Peyer's patch (tissue), 4 donors: ENCODE measurements at regions not wholly inside any gene's neighbourhood (a gene's known extent, or its start where the extent isn't known, plus 50 kb on each side); places are given as distances from the start of the nearest gene placed in this dataset.

Experiments
- CTCF ChIP-seq, 6 experiments: fragments of 450-650 bp in 4 of 6; fragments of 200-600 bp in 2 of 6; sonication (generic) in 1 of 6; IDR thresholded peaks; one replicate each; pipeline ENCODE4 v1.5.1; 2017 to 2019; ENCODE audit warnings: antibody characterized with exemption in 6 of 6, mild to moderate bottlenecking in 3 of 6, moderate library complexity in 1 of 6
- POLR2A ChIP-seq, 2 donors: fragments of 450-650 bp; IDR thresholded peaks; one replicate each; pipeline ENCODE4 v1.5.1; 2017; ENCODE audit warnings: antibody characterized with exemption in 2 of 2, mild to moderate bottlenecking in 2 of 2, moderate library complexity in 2 of 2

GRCh38 chr7:13725591-13725990 lies 263.9 kb downstream of the ETV1 start:
- TF ChIP-seq CTCF (IDR thresholded peaks at IDR 0.05) (peak in 1 of 6 experiments; percentile 5), POLR2A (IDR thresholded peaks at IDR 0.05) (no peak)
